OCI-M1 (cell line): ENCODE measurements at regions not wholly inside any gene's neighbourhood (a gene's known extent, or its start where the extent isn't known, plus 50 kb on each side); places are given as distances from the start of the nearest gene placed in this dataset.

Experiments used
- DNase-seq: peaks from one replicate; lab custom pipeline; 2025; lab: John Stamatoyannopoulos, UW

DNA sequence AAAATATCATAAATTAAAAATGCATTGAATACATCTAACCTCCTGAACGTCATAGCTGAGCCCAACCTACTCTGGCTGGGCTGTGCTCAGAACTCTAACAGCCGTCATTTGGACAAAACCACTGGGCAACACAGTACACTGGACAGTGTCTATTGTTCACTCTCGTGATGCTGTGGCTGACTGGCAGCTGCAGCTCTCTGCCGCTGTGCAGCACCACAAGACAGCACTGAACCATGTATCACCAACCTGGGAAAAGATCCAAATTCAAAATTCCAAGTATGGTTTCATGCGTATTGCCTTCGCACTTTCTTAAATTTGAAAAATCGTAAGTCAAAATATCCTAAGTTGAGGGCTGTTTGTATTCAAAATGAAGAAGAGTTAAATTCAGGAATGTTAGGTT, 145.1 kb upstream of the CNTN4 start:
- no peak for DNase-seq

DNA sequence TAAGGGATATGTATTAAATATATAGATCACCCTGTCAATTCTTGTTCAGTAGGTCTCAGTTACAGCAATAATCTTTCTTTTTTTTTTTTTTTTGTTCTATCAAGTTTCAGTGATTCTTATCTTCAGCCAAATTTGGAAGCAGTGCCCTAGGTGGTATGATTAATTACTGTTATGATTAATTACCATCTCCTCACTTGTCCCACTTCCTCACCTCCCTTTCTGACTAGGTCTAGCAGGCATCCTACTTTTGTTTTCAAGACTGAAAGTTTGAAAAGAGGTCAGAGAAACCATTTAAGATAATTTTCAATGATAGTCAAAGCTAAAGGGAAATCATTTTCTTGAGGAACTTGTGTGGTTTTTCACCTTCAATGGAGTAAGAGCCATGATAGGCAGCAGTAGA, 144.0 kb upstream of the CNTN4 start:
- DNase-seq = no peak

DNA sequence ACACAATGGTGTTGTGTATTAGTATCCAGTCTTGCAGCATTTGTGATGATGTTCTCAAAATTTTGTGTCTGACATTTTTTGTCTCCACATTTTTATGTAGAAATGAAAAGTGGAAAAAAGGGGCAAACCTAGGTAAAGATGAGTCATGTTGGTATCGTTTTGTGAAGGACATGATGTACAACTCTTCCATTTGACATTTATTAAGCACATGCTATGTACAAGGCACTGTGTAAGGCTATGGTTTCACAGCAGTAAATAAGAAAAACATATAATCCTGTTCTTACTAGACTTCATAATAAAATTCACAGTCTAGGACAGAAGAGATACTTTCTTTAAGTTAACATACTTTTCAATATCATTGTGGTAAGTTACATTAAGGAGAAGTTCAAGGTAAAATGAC, 143.5 kb upstream of the CNTN4 start:
- no peak for DNase-seq

DNA sequence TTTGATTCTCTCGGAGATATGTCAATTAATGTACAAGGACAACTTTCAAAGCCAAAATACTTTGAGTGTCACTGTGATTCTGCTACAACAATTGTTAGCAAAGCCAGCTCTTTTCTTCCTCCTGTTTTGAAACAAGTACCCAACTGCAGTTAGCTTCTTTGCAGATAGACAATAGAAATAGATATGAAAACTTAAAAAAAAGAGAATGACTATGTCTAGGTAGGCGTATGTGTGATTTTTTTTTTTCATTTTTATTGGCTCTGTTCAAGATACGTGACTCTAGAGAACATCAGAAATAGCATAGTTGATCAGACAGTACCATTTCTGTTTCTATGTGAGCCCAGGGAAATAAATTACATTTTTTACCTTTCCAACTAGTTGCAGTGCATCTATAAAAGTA, 142.9 kb upstream of the CNTN4 start:
- DNase-seq = no peak

DNA sequence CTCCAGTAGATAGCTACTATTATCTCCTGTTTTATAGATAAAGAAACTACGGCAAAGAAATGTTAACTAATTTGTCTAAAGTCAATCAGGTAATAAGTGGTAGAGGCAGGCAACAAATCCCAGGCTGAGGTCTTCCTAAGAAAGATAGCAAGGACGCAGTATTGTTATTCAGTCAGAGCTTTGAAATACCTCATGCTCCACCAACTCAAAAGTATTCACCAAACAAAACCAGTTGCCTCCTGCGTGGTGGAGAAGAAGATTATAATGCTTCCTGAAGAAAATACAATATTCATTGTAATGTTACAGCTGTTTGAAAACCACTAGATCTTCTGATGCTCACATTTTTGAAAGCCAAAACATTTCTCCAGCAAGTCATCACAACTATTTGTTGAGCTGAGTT, 138.2 kb upstream of the CNTN4 start:
- no peak for DNase-seq

DNA sequence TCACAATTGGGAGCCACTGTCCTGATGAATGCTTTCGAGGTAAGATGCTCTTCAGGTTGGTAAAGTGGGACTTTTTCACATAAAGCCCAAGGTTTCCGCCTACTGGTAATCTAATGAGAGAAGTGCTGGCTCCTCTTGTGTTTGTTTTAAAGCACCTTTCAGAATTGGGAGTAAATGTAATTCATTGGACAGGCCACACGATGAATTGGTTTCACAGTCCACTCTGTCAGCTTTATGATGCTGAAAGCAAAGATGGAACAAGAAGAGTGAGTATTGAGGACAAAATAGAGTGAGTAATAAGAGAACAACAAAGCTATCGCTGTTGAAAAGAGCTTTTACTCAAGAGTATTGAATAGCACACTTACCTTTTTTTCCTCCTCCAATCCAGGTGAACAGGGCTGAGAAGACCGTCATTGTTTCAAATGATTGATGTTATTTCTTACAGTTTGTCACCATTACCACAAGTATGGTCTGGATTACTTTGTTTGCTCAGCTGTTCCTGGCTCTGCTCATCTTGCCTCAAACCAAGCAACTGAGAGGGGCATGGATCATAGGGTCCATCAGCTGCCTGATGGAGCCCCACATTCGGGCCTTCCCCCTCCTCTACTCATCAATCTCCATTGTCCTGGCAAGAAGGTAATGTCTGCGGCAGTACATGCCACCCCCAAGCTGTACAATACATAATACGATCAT, 136.1 kb upstream of the CNTN4 start:
- DNase-seq = peak; percentile 24

DNA sequence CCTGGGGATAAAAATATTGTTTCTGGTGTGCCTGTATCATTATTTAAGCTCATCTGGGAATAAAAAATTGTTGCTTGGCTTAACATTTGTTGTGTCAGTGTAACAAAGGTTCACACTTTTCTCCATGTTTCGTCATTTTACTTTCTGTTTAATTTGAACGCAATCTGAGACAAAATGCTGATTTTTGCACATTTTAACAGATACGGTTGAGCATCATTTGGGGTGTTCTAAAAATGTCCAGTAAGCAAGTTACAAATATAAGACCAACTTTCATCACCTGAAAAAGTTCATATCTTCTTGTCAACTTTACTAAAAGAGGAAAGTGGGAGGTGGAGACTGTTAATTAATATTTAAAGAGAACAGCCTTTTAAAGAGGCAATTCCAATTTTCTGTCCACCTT, 134.8 kb upstream of the CNTN4 start:
- DNase-seq = peak; percentile 39

DNA sequence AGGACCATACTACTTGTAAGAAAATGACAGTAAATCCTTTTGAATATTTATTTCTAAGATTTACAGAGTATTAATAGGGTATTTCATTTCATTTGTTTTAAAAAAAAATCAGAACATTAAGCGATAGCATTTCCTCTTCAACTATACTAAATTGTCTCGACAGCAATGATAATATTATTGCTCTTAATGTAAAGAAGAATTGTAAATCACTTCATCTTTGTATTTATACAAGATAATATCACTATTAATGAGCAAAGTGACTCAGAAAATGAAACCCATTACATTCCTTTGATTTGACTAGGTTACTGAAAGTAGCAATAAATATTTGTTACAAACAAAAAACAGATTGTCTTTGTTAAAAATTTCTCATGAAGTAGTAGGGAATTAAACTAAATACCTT, 131.1 kb upstream of the CNTN4 start:
- no peak for DNase-seq

DNA sequence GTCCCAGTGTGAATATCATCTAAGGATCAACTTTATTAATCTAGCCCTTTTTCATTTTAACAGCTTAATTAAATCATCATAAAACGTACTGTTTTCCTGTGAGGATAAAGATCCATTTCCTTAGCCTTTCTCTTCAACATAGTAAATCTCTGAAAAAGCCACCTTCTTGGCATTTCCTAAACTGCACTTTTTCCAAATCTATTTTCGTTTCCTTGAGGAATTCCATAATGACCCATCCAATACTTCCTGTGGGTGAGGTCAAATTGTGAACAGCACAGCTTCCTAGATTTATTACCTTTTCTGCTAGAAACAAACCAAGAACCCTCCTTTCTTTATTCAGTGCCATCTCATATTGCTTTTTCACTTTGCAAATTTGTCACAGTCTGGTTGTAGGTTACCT, 129.4 kb upstream of the CNTN4 start:
- DNase-seq = no peak

DNA sequence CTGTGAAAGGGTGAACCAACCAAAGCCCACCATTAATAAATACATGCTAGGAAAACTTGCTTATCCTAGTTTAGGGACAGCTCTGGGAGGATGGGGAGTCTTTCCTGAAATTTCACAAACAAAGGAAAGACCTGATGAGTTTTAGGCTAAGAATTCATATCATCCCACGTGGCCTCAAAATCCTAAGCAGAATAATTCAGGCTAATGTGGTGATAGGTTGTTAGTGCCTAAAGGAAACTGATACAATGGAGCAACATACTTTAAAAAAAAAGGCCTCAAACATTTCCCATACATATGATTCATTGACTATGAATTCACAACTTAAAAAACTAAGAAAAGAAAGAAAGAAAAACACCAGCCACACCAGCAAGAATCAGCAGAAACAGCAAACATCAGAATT, 126.9 kb upstream of the CNTN4 start:
- DNase-seq = no peak

DNA sequence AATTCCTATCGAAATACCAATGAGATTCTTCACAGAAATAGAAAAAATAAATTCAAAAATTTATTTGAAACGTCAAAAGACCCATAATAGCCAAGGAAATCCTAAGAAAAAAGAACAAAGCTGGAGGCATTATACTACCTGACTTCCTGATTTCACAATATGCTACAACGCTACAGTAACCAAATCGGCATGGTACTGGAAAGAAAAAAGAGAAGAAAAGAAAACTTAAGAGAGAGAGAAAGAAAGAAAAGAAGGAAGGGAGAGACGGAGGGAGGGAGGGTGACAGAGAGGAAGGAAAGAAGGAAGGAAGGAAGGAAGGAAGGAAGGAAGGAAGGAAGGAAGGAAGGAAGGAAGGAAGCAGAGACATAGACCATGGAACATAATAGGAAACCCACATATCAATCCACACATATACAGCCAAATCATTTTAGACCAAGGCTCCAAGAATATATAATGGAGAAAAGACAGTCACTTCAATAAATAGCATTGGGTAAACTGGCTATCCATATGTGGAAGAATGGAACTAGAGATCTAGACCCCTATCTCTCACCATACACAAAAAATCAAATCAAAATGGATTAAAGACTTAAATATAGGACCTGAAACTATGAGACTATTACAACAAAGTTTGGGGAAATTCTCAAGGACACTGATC, 118.6 kb upstream of the CNTN4 start:
- DNase-seq = no peak

DNA sequence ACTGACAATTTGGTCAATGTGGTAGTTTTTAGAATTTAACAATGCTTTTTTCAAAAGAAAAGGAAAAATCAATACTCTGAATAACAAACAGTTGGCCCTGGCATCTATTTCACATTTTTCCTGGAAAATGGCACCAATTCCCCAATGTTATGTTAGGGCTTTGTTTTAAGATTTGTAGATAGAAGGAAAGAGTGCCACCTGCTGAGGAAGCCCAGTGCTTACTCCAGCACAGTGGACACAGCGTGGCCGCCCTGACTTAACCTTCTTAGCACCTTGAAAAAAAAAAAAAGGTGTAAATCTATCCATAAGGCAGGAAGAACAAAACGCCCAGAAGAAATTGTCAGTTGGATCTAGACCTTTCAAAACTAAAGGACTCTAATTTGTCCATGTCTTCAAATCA, 110.7 kb upstream of the CNTN4 start:
- DNase-seq = peak; percentile 61

DNA sequence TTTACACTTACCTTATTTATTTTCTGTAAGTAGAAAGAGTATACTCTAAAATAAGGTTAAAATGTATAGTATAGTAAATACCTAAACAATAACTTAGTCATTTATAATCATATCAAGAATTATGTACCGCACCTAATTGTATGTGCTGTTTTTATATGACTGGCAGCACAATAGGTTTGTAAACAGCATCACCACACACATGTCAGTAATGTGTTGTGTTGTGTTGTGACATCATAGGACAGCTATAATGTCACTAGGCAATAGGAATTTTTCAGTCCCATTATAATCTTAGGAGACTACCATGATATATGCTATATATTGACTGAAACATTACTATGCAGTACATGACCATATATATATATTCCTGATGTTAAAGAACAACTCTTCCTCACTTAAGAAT, 99.9 kb upstream of the CNTN4 start:
- no peak for DNase-seq

DNA sequence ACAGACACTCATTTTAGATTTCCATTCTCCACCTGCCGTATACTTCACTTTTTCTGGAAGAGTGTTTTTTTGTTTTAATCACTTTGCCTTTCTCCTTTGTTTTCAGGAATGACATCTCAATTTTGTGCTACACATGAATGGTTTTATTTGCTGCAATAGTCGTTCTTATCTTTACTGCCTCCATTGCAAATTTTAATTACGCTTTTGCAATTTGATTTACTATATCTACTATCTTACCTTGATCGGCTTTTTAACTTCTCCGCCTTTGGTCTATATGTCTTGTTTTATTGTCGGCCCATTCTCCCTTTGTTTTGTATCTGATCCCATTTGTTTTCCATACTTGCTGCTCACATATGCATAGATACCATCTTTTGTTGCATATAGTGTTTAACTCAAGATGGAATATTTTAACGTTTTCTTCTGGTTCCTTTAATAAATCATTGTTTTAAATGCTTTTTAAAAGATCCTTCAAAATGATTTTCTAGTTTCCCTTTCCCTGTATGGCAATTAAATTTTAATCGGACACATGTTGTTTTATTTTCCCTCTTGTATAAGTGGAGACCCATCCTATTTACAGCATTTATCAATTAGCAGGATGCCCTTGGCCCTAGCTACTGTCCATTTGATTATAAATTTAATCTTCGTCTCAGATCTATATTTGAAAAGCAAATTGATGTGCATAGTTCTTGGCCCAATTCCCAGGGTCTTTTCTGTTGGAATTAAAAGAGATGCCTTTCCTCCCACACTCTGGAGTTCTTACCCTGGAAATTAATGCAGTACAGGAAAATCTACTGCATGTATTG, 97.2 kb upstream of the CNTN4 start:
- no peak for DNase-seq

DNA sequence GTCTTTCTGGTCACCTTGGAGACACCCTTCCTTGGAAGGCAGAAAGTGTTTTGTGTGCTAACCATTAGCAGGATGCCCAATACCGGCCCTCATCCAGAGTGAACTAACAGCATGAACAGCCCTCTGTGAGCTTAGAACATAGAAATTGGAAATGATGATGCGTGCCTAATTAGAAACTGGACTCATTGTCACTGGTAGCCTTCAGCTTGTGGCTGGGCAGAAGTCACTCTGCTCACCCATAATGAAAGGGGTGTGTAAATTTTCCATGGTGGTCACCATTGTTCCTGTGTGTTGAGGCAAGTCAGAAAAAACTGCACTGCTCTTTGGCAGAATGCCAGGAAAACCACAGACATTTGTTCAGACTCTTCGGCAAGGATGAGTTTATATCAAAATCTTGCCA, 74.7 kb upstream of the CNTN4 start:
- peak; percentile 94 for DNase-seq

DNA sequence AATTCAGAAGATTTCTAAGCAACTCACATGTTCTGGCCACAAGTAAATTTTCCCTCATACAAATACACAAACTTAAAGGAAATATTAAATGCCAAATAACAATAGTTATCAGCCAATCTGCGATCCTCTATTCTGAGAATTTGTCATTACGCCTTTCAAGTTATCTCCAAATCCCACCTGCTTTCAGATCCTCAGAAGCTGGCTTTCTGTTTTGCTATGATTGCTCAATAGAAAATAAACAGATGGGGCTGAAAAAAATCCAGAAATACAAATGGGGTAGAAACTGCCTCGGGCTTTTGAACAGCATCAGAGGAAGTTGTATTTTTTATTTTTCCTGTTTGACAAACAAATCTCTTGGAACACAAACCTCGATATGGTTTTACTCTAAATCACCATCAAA, 74.0 kb upstream of the CNTN4 start:
- peak; percentile 94 for DNase-seq

DNA sequence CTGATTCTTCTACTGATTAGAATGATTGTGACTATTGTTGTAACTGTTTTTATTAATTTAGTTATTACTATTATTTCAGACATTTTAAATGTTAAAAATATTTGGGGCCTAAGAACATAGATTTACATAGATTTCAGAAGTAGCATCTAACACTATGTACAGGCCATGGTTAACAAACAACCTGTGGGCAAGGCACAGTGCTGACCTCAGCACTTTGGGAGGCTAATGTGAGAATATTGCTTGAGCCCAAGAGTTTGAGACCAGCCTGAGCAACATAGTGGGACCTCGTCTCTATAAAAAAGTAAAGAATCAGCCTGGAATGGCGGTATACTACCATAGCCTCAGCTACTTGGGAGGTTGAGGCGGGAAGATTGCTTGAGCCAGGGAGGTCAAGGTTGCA, 69.1 kb upstream of the CNTN4 start:
- DNase-seq = no peak

DNA sequence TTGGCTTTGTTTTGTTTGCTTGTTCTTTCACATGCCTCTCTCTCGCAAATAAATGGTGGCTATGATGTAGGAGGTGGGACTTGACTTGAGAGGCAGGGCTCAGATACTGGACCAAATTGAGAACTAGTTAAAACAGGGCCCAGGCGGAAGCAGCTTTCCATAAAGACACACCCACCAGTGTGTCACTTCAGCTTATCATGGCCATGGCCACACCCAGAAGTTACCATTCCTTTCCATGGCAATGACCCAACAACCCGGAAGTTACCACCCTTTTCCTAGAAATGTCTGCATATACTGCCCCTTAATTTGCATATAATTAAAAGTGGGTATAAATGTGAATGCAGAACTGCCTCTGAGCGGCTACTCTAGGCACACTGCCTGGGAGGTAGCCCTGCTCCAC, 62.6 kb upstream of the CNTN4 start:
- peak; percentile 76 for DNase-seq

DNA sequence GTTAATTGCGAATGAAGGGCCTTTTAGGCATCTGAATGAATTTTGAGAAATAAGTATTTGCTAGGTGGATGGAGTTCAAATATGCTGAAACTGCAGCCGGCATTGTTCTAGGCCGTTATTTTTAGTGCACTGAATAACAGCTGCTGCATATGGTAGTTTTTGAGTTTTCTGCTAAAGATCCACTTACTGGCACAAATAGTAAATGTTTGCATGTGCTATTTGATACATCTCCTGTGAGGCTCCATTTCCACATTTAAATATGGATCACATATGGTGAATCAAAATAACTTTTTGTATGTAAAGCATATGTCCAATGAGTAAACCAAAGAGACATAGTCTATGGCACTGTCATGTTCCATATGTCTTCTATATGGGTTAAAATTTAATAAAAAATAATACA, 56.7 kb upstream of the CNTN4 start:
- DNase-seq = no peak
